CD14-positive monocyte (primary cell): ENCODE measurements at regions not wholly inside any gene's neighbourhood (a gene's known extent, or its start where the extent isn't known, plus 50 kb on each side); places are given as distances from the start of the nearest gene placed in this dataset.

Experiments used
- DNase-seq, 3 donors: peaks; one replicate each; pipeline ENCODE4 v3.0.0-alpha.2; 2011 to 2022
- H2AFZ ChIP-seq: 2 replicates; pipeline ENCODE4 v1.6.0; 2012; ENCODE audit warnings: mild to moderate bottlenecking, low read depth, low read length, inconsistent platforms; ENCODE audit not compliant: insufficient read depth, poor library complexity, severe bottlenecking
- H3K27ac ChIP-seq, 2 donors: 1 replicate in 1 of 2; 2 replicates in 1 of 2; pipeline ENCODE4 v1.5.1; 2012 to 2013; ENCODE audit warnings: low read length in 2 of 2, control low read depth in 1 of 2, inconsistent platforms in 1 of 2, low read depth in 1 of 2, mild to moderate bottlenecking in 1 of 2
- H3K27me3 ChIP-seq, 2 donors: one replicate each; pipeline versions ENCODE4 v1.6.0 to v1.6.1; 2011 to 2013; ENCODE audit warnings: low read length in 2 of 2; ENCODE audit not compliant: control insufficient read depth in 2 of 2, insufficient read depth in 2 of 2
- H3K36me3 ChIP-seq, 2 donors: replicated peaks in 1 of 2; 1 replicate in 1 of 2; 2 replicates in 1 of 2; pipeline versions ENCODE4 v1.5.1 to v1.6.1; 2012 to 2013; ENCODE audit warnings: low read length in 2 of 2, control low read depth in 1 of 2, inconsistent platforms in 1 of 2, mild to moderate bottlenecking in 1 of 2; ENCODE audit not compliant: insufficient read depth in 2 of 2, control insufficient read depth in 1 of 2
- H3K4me1 ChIP-seq, 2 donors: 1 replicate in 1 of 2; 2 replicates in 1 of 2; pipeline versions ENCODE4 v1.5.1 to v1.6.1; 2012 to 2013; ENCODE audit warnings: low read length in 2 of 2, control low read depth in 1 of 2, inconsistent platforms in 1 of 2, mild to moderate bottlenecking in 1 of 2, moderate library complexity in 1 of 2; ENCODE audit not compliant: insufficient read depth in 2 of 2, control insufficient read depth in 1 of 2
- H3K4me2 ChIP-seq: replicated peaks from 2 replicates; pipeline ENCODE3; 2012; ENCODE audit warnings: low read length, moderate library complexity, mild to moderate bottlenecking; ENCODE audit not compliant: poor library complexity, severe bottlenecking; ENCODE audit errors: extremely low read depth
- H3K4me3 ChIP-seq, 3 experiments: fragments of 200-600 bp in 1 of 3; sonication (generic) in 1 of 3; replicated peaks in 1 of 3; 1 replicate in 2 of 3; 2 replicates in 1 of 3; pipeline ENCODE4 v1.5.1; 2011 to 2013; ENCODE audit warnings: low read length in 3 of 3, mild to moderate bottlenecking in 3 of 3, control low read depth in 2 of 3, low read depth in 2 of 3, inconsistent platforms in 1 of 3, moderate library complexity in 1 of 3
- H3K79me2 ChIP-seq: 2 replicates; pipeline ENCODE4 v1.6.0; 2012; ENCODE audit warnings: mild to moderate bottlenecking, control low read depth, inconsistent platforms, low read length, moderate library complexity; ENCODE audit not compliant: insufficient read depth
- H3K9ac ChIP-seq: 2 replicates; pipeline ENCODE4 v1.6.0; 2017; ENCODE audit warnings: low read length, mild to moderate bottlenecking; ENCODE audit not compliant: insufficient read depth, poor library complexity, severe bottlenecking
- H3K9me3 ChIP-seq, 2 donors: replicated peaks in 1 of 2; 1 replicate in 1 of 2; 2 replicates in 1 of 2; pipeline versions ENCODE4 v1.5.1 to v1.6.1; 2012 to 2013; ENCODE audit warnings: low read length in 2 of 2, control low read depth in 1 of 2; ENCODE audit not compliant: control insufficient read depth in 1 of 2, insufficient read depth in 1 of 2
- H4K20me1 ChIP-seq: 2 replicates; pipeline ENCODE4 v1.6.0; 2012; ENCODE audit warnings: mild to moderate bottlenecking, low read length, control low read depth, moderate library complexity; ENCODE audit not compliant: insufficient read depth
- H3K27ac Mint-ChIP-seq, 7 donors: one replicate each; pipeline ENCODE4 v1.8.0; 2020; ENCODE audit warnings: mild to moderate bottlenecking in 7 of 7, mixed read lengths in 7 of 7, moderate library complexity in 6 of 7, inconsistent platforms in 2 of 7
- H3K27me3 Mint-ChIP-seq, 3 donors: one replicate each; pipeline ENCODE4 v1.8.0; 2021 to 2022; ENCODE audit warnings: low read depth in 3 of 3, mild to moderate bottlenecking in 3 of 3, mixed read lengths in 3 of 3, moderate library complexity in 3 of 3, inconsistent platforms in 1 of 3
- H3K36me3 Mint-ChIP-seq, 2 donors: one replicate each; pipeline ENCODE4 v1.8.0; 2020; ENCODE audit warnings: mixed read lengths in 2 of 2, inconsistent platforms in 1 of 2, mild to moderate bottlenecking in 1 of 2
- H3K4me1 Mint-ChIP-seq: one replicate; pipeline ENCODE4 v1.8.0; 2020; ENCODE audit warnings: mild to moderate bottlenecking, mixed read lengths
- H3K4me3 Mint-ChIP-seq, 2 donors: one replicate each; pipeline ENCODE4 v1.8.0; 2020; ENCODE audit warnings: mild to moderate bottlenecking in 2 of 2, mixed read lengths in 2 of 2, moderate library complexity in 1 of 2
- H3K9me3 Mint-ChIP-seq, 7 donors: one replicate each; pipeline ENCODE4 v1.8.0; 2020 to 2022; ENCODE audit warnings: mixed read lengths in 7 of 7, mild to moderate bottlenecking in 6 of 7, moderate library complexity in 6 of 7, inconsistent platforms in 2 of 7
- WGBS: methylation state at CpG from one replicate; pipeline ENCODE4 v1.1.5; 2013; ENCODE audit warnings: missing lambda C conversion rate; ENCODE audit not compliant: insufficient coverage; 5-methylcytosine and 5-hydroxymethylcytosine counted together
- intact Hi-C, 2 donors: fragments of 100-400 bp; cut with micrococcal nuclease; formaldehyde crosslinking; loops; one replicate each; pipeline versions ENCODE4 v1.15.0 to v1.15.1; 2023
- TF ChIP-seq, protein P1 (sequence below): fragments of 200-600 bp; IDR thresholded peaks from one replicate; pipeline ENCODE4 v1.8.0; 2022; ENCODE audit warnings: antibody characterized with exemption, mild to moderate bottlenecking

DNA sequence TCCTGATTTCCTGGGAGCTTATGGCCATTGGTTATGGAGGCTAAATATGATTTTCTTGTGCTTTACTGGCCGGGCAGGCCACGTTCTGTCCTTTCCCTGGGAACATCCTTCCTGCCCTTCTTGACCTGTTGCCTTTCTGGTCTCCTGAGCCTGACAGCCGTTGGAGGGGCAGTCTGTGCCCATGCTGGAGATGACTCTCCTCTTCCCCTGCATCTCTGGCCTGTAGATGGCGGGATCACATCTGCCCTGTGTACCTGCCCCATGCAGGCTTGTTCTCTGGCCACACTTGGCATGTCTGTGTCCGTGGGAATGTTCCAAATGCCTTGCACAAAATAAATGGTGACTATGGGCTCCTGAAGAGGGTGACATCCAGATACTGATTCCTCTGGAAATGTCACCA is 253.1 kb upstream of the IRX4 start:
- H3K27ac ChIP-seq, result no peak overlapping the region
- H3K9me3 Mint-ChIP-seq, result peaks cover 0 to 12% (median 2%) of the 10 kb centered on the region in 7 donors
- H3K9me3 ChIP-seq, result no peaks in the 10 kb centered on the region
- H3K4me1 ChIP-seq, result no peaks in the 10 kb centered on the region
- no peak overlapping the region for H3K4me3 Mint-ChIP-seq
- H3K27me3 Mint-ChIP-seq, result peaks cover 2 to 4% (median 3%) of the 10 kb centered on the region in 3 donors
- H3K36me3 ChIP-seq, result no peaks in the 10 kb centered on the region
- WGBS, result 71% methylated on average over 4 of the region's 5 CpGs
- H3K36me3 Mint-ChIP-seq, result no peaks in the 10 kb centered on the region
- TF ChIP-seq, protein P1, sequence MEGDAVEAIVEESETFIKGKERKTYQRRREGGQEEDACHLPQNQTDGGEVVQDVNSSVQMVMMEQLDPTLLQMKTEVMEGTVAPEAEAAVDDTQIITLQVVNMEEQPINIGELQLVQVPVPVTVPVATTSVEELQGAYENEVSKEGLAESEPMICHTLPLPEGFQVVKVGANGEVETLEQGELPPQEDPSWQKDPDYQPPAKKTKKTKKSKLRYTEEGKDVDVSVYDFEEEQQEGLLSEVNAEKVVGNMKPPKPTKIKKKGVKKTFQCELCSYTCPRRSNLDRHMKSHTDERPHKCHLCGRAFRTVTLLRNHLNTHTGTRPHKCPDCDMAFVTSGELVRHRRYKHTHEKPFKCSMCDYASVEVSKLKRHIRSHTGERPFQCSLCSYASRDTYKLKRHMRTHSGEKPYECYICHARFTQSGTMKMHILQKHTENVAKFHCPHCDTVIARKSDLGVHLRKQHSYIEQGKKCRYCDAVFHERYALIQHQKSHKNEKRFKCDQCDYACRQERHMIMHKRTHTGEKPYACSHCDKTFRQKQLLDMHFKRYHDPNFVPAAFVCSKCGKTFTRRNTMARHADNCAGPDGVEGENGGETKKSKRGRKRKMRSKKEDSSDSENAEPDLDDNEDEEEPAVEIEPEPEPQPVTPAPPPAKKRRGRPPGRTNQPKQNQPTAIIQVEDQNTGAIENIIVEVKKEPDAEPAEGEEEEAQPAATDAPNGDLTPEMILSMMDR, result no peak
- no peak overlapping the region for H3K4me3 ChIP-seq
- no peak overlapping the region for H3K9ac ChIP-seq
- no peaks in the 10 kb centered on the region for H4K20me1 ChIP-seq
- no peak overlapping the region for H3K4me2 ChIP-seq
- no peak for DNase-seq
- H3K4me1 Mint-ChIP-seq, result no peaks in the 10 kb centered on the region
- no peak overlapping the region for H2AFZ ChIP-seq
- H3K27ac Mint-ChIP-seq, result no peak overlapping the region
- H3K79me2 ChIP-seq, result no peaks in the 10 kb centered on the region
- intact Hi-C loops, result no loop called here
- H3K27me3 ChIP-seq, result no peaks in the 10 kb centered on the region

DNA sequence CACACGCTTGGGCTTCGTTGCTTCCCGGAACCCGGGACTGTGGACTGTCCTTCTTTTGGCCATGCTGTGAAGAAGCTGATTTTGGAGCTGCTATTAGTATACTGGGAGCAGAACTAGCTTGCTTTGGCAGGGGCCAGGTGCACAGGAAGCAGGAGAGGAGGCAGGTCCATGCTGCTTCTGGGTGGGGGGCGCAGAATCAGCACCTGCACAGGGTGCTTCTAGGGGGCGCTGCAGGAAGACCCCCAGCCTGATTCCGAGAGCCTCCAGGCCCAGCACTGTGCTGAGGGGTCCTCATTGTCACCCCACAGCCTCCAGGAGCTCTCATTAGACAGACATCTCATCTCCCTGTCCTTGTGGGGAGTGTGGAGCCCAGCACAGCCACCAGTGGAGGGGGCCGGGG is 252.6 kb upstream of the IRX4 start:
- intact Hi-C loops, result no loop called here

More for the DNA sequence above, 252.6 kb upstream of the IRX4 start:
- no peak overlapping the region for H3K9ac ChIP-seq
- no peak overlapping the region for H3K4me3 Mint-ChIP-seq
- H3K9me3 ChIP-seq, result no peaks in the 10 kb centered on the region
- peaks cover 0 to 12% (median 2%) of the 10 kb centered on the region in 7 donors for H3K9me3 Mint-ChIP-seq
- no peaks in the 10 kb centered on the region for H3K4me1 Mint-ChIP-seq
- no peak overlapping the region for H3K27ac Mint-ChIP-seq
- H3K4me3 ChIP-seq, result no peak overlapping the region
- H3K4me2 ChIP-seq, result no peak overlapping the region
- no peaks in the 10 kb centered on the region for H3K36me3 Mint-ChIP-seq
- TF ChIP-seq, protein P1, result no peak
- H3K27me3 Mint-ChIP-seq, result peaks cover 1 to 3% (median 2%) of the 10 kb centered on the region in 3 donors
- H3K36me3 ChIP-seq, result no peaks in the 10 kb centered on the region
- no peaks in the 10 kb centered on the region for H4K20me1 ChIP-seq
- no peak overlapping the region for H3K27ac ChIP-seq
- 91% methylated on average over 6 of the region's 8 CpGs for WGBS
- no peak for DNase-seq
- no peaks in the 10 kb centered on the region for H3K79me2 ChIP-seq
- H2AFZ ChIP-seq, result no peak overlapping the region
- no peaks in the 10 kb centered on the region for H3K4me1 ChIP-seq
- no peaks in the 10 kb centered on the region for H3K27me3 ChIP-seq
